ENCODE measurements at regions not wholly inside any gene's neighbourhood (a gene's known extent, or its start where the extent isn't known, plus 50 kb on each side); places are given as distances from the start of the nearest gene placed in this dataset.

DNA sequence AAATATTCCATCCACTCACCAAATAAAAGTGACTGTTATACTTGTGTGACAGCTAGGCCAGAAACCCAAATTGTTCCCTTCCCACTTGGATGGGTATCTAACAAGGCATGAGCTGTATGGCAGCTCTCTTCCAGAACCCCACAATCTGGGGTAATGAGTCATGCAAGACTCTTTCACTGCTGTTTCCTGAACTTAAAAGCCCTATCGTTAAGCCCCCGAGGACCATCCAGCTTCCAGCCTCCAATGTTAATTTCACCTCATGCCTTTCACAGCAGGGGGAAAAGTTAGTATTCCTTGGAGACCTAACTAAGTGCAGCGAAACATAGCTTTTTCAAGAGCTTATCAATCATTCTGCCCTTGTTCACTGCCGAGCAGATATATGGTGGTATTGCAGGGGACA is 368.6 kb upstream of the HSFY2 start:
- TF ChIP-seq, protein P1, sequence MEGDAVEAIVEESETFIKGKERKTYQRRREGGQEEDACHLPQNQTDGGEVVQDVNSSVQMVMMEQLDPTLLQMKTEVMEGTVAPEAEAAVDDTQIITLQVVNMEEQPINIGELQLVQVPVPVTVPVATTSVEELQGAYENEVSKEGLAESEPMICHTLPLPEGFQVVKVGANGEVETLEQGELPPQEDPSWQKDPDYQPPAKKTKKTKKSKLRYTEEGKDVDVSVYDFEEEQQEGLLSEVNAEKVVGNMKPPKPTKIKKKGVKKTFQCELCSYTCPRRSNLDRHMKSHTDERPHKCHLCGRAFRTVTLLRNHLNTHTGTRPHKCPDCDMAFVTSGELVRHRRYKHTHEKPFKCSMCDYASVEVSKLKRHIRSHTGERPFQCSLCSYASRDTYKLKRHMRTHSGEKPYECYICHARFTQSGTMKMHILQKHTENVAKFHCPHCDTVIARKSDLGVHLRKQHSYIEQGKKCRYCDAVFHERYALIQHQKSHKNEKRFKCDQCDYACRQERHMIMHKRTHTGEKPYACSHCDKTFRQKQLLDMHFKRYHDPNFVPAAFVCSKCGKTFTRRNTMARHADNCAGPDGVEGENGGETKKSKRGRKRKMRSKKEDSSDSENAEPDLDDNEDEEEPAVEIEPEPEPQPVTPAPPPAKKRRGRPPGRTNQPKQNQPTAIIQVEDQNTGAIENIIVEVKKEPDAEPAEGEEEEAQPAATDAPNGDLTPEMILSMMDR (IDR thresholded peaks at IDR 0.05) = no peak
- no peak for TF ChIP-seq POLR2A (IDR thresholded peaks at IDR 0.05)
- no peak for TF ChIP-seq POLR2AphosphoS5 (IDR thresholded peaks at IDR 0.05)
